Mononuclear cell (primary cell): ENCODE measurements at regions not wholly inside any gene's neighbourhood (a gene's known extent, or its start where the extent isn't known, plus 50 kb on each side); places are given as distances from the start of the nearest gene placed in this dataset.
"Not testable (repeated sequence)": the region's sequence is repeated elsewhere in the genome, so short reads cannot be mapped to it uniquely, and the experiment has no call there.

Source experiments
- H3K27me3 ChIP-seq: 2 replicates; pipeline ENCODE4 v1.6.0; 2011; ENCODE audit warnings: low read length, control low read depth; ENCODE audit not compliant: insufficient read depth
- H3K4me1 ChIP-seq: 2 replicates; pipeline ENCODE4 v1.5.1; 2011; ENCODE audit warnings: mild to moderate bottlenecking, low read length, control low read depth; ENCODE audit not compliant: insufficient read depth
- H3K4me3 ChIP-seq: 2 replicates; pipeline ENCODE4 v1.5.1; 2011; ENCODE audit warnings: mild to moderate bottlenecking, low read length, moderate library complexity
- H3K9me3 ChIP-seq: 2 replicates; pipeline ENCODE4 v1.5.1; 2011; ENCODE audit warnings: low read depth, mild to moderate bottlenecking, control low read depth, low read length

DNA sequence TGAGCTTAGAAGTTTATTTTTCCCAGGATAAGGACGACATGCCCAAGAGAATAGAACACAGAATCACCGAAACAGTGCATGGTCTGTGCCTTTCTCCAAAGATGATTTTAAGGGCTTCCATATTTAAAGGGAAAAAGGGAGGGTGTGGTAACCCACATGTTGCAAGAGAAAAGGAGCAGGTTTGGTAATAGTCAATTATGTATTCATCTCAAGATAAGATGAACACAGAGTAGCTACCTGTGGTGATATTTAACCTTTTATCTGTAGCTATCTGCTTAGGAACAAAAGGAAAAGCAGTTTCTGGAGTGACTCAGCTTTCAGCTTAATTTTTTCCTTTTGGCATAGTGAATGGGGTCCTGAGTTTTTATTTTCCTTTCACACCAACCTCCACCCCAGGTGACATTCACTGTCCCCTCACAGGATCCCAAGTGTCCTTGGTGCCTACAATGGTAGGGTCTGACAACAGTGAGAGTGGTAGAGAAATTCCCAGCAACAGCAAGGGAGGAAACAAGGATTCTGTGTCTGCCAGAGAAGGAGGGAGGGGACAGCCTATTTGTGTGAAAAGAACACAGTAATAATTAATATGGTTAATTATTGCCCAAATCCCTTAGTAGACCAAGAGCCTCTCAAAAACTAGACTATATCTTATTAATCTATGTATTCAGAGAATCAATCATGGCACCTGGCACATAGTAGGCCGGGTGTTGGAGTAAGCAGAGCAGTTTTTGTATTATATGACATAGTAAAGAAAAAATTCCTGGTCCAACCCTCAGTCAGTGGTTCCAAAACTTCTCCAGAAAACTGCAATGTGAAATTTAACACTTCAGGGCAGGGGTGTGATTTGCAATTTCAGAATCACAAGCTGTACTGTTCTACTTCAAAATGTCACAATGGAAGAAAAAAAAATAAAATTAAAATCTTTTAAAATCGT lies 154.5 kb downstream of the PHLDA1 start:
- Histone ChIP-seq H3K4me1 (no peaks in the 10 kb centered on the region), H3K4me3 (no peak overlapping the region), H3K27me3 (peaks cover 6% of the 10 kb centered on the region), H3K9me3 (no peaks in the 10 kb centered on the region)

DNA sequence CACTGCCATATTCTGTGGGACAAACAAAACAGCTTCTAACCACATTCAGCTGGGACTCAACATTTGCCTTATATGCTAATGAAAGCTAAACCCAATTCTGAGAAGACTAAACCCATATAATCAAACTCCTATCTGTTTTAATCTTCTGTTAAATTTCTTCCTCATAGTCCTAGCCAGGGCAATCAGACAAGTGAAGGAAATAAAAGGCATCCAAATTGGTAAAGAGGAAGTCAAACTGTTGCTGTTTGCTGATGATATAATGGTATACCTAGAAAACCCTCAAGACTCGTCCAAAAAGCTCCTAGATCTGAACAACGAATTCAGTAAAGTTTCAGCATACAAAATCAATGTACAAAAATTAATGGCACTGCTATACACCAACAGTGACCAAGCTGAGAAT lies 157.1 kb downstream of the PHLDA1 start:
- Histone ChIP-seq H3K27me3 (peaks cover 6% of the 10 kb centered on the region), H3K4me1 (no peaks in the 10 kb centered on the region), H3K4me3 (no peak overlapping the region)

DNA sequence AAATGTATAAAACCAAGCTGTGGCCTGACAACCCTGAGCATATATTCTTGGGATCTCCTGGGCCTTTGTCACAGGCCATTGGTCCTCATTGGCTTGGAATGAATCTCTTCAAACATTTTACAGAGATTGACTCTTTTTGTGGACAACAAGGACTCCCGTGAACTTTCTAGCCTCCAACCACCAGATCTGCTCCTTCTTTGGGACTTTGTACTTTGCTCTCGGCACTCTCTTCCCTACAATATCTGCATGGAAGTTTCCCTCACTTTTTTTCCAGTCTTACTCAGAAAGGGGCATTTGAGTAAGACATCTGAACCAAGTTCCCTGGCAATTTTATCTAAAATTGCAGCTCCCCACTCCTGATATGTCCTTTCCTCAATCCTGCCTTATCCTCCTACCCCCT lies 158.8 kb downstream of the PHLDA1 start:
- Histone ChIP-seq H3K9me3 (no peaks in the 10 kb centered on the region), H3K27me3 (peaks cover 6% of the 10 kb centered on the region), H3K4me3 (no peak overlapping the region), H3K4me1 (no peaks in the 10 kb centered on the region)

More for the DNA sequence above, 157.1 kb downstream of the PHLDA1 start:
- H3K9me3 ChIP-seq = no peaks in the 10 kb centered on the region

DNA sequence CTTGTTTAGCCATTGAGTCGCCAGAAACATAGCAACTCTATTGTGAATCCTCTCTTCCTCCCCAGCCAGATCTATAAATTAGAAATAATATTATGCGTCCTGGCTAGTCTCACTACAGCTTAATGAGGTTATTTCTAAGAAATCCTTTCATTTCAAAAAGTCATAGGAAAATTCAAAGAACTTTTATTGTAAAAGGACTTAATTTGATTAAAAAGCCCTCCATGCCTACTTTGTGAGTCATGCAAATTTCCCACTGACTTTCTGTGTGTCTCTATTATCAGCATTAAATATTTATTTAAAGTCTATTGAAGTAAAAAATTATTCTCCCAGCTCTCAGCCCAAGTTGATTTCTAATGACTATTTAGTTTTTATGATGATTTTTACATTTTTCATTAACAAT lies 160.7 kb downstream of the PHLDA1 start:
- H3K4me1 ChIP-seq = no peaks in the 10 kb centered on the region
- peaks cover 6% of the 10 kb centered on the region for H3K27me3 ChIP-seq
- no peaks in the 10 kb centered on the region for H3K9me3 ChIP-seq
- no peak overlapping the region for H3K4me3 ChIP-seq

DNA sequence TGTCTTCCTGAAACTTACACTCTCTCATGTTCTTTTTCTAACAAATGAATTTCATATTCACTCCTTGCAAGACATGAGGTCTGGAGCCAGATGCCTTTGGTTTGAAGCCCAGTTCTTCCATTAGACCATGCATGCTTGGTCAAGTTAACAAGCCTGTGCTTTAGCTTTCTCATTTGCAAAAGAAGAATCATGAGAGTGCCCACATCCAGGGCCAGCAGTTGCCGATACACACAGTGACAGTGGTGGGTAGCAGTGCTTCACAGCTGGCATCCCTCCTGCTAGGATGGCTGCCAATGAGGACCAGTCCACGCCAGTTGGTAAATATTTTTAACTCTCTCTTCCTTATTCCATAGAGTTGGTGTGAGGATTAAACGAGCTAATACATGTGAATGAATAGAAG lies 163.1 kb downstream of the PHLDA1 start:
- Histone ChIP-seq H3K4me3 (no peak overlapping the region), H3K9me3 (no peaks in the 10 kb centered on the region), H3K4me1 (no peaks in the 10 kb centered on the region), H3K27me3 (peaks cover 3% of the 10 kb centered on the region)

DNA sequence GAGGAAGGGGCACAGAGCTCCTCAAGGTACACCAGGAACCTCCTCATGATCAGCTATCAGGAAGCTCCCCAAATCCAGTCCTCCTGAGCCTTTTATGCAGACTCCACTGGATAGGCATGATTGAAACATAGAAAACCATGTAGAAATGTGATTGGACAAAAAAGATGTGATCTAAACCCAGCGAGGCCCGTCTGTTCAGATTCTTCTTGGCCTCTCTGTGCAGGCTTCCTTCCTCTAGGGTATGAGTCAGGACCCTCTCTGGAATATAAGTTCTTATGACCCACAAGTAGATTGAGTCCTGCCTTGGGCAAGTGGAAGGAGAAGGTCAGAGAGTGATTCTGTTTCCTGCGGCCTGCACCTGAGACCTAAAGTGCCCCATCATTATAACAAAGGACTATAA lies 166.3 kb downstream of the PHLDA1 start:
- Histone ChIP-seq H3K27me3 (no peaks in the 10 kb centered on the region), H3K4me3 (no peak overlapping the region), H3K4me1 (no peaks in the 10 kb centered on the region), H3K9me3 (no peaks in the 10 kb centered on the region)

DNA sequence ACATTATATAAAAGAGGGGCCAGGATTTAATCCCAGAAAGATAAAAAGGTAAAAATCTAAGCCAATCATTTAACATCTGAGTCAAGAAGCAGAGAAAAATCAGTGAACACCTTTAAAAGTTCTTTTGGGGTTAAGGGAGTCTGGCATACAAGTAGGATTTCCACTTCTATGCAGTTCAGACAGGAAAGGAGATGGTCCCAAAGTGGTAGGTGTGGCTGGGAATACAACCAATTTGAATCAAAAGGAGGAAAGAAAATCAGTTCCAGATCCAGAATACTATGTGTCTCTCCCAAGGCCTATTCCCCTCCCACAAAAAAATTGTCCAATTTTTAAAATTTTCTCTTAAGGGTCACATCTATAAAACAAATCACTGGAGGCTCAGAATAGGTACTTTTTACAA lies 167.4 kb downstream of the PHLDA1 start:
- Histone ChIP-seq H3K9me3 (no peaks in the 10 kb centered on the region), H3K4me1 (no peaks in the 10 kb centered on the region), H3K4me3 (no peak overlapping the region), H3K27me3 (no peaks in the 10 kb centered on the region)

DNA sequence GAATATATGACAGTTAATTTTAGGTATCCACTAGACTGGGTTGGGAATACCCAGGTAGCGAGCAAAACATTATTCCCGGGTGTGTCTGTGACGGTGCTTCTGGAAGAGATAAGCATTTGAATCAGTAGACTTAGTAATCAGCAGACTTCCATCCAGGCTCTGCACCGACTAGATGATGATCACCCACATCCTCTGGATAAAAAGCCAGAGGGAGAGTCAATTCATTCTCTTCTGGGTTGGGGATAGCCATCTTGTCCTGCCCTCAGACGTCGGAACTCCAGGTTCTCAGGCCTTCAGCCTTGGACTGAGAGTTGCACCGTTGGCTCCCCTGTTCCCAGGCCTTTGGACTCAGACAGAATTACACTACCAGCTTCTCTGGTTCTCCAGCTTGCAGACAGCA lies 168.0 kb downstream of the PHLDA1 start:
- H3K4me3 ChIP-seq = no peak overlapping the region
- H3K9me3 ChIP-seq = no peaks in the 10 kb centered on the region
- no peaks in the 10 kb centered on the region for H3K27me3 ChIP-seq
- H3K4me1 ChIP-seq = no peaks in the 10 kb centered on the region

DNA sequence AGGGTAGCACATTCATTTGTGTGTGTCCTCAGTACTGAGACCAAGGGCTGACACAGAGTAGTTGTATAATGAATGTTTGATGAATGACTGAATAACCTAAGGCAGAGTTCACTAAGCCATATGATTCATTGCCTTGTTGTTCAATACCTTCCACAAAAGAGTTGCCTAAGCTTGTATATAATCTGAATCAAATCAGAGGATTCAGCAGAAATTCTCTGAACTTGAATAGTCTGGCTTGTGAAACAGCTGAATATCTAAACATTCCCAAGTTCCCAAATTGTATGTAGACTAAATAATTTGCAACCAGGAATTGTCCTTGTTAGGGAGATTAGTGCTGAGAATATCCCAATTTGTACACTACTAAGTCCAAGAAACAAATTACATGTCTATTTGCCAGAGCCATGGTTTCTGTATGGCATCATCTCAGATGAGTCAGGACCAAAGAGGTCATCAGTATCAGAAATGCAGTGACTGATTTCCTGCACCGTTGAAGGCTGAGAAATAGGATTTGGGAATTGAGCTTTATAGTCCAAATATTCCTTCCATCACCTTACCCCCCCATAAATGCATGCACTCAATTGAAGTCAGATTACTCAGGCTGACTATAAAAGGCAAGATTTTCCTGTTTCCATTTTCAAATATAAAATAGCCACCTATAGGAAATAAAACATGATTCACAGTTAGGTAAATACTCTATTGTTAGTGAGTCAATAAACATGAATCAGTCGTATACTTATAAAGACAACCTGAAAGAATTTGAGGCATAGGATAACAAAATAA lies 168.7 kb downstream of the PHLDA1 start:
- no peak overlapping the region for H3K4me3 ChIP-seq
- H3K27me3 ChIP-seq = no peaks in the 10 kb centered on the region
- no peaks in the 10 kb centered on the region for H3K9me3 ChIP-seq
- H3K4me1 ChIP-seq = no peaks in the 10 kb centered on the region

DNA sequence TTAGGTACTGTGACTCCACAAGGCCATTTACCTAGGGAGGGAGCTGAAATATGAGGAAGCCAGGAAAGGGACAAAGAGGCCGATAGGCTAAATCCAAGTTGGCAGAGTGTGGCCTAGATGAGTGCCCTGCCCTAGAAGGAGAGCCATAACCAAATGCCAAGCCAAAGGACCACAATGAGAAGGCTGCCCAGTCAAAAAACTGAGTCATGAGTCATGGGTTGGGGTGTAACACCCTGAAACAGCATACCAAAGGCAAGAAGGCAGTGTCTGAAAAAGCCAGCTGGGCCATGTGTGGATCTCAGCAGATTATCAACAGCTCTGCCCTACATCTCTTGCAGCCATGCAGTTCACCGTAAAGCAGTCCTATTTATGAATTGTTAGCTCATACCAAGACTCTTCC lies 171.7 kb downstream of the PHLDA1 start:
- Histone ChIP-seq H3K9me3 (no peaks in the 10 kb centered on the region), H3K27me3 (no peaks in the 10 kb centered on the region), H3K4me3 (no peak overlapping the region), H3K4me1 (no peaks in the 10 kb centered on the region)

DNA sequence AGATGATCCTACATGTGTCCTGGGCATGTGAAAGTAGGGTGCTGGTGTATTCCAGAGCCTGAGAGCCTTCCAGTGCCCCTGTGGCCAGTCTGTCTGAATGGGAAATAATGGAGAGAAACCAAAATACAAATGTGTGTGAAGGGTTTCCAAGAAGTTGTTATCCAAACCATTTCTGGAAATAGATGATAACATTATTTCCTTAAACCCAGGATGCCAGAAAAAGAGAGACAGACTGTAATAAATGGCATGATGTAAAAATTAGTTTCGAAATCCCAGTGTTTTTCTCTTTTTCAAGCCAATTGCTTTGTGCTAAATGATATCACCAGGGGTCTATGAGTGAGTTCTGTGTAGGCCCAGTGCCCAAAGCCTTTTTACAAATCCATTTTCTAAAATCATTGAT lies 175.3 kb downstream of the PHLDA1 start:
- Histone ChIP-seq H3K9me3 (no peaks in the 10 kb centered on the region), H3K4me3 (no peak overlapping the region), H3K27me3 (no peaks in the 10 kb centered on the region), H3K4me1 (no peaks in the 10 kb centered on the region)

DNA sequence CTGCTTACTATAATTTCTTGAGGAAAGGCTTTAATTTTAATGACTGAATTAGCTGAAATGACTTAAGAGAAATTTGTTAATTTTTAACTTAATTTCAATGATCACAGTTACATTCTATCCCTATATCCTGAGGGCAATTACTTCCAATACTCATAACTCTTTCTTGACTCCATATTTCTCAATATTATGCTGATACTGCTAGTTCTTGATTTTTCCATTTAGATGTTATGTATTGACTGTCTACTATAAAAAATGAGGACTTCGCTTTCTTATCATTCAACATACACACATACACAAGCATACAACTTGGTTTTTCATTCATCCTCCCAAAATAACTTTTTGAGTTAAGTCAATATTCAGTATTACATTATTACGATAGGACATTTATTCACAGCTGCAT lies 176.2 kb downstream of the PHLDA1 start:
- no peaks in the 10 kb centered on the region for H3K9me3 ChIP-seq
- no peaks in the 10 kb centered on the region for H3K27me3 ChIP-seq
- no peak overlapping the region for H3K4me3 ChIP-seq
- no peaks in the 10 kb centered on the region for H3K4me1 ChIP-seq

DNA sequence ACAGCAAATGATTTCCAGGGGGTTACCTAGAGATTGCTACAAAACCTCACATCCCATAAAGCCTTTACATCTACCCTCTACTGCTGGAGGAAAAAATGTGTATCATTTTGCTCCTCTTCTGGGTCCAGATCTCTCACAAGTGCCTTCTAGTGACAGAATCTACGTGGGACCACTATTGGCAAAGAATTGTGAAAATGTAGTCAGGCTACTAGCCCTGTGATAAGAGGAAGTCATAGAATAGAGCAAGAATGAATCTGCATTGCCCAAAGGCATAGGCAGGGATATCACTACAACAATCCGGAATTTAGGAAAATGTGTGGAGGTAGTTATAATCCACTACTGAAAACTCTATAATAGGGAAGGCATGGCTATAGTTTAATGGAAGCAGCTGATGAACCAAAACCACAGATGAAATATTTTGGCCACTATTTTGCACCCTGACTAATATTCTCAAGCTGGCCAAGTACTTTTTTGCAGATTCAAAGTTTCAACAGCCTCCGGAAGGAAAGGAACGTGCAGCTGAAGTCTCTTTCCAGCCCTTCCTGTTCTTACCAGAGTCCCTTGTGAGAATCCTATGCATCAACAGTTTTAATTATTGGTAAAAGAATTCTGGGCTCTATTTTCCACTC lies 176.8 kb downstream of the PHLDA1 start:
- H3K9me3 ChIP-seq = no peaks in the 10 kb centered on the region
- no peaks in the 10 kb centered on the region for H3K27me3 ChIP-seq
- H3K4me1 ChIP-seq = no peaks in the 10 kb centered on the region
- no peak overlapping the region for H3K4me3 ChIP-seq

DNA sequence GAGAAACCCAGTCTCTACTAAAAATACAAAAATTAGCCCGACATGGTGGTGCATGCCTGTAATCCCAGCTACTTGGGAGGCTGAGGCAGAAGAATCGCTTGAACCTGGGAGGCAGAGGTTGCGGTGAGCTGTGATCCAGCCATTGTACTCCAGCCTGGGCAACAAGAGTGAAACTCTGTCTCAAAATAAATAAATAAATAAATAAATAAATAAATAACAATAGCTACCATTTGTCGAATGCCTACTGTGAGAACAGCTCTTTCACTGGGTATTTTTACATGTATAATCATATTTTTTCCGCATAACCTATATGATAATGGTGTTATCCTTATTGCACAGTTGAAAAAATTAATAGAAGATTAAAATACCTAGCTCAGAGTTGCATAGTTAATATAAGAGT lies 177.4 kb downstream of the PHLDA1 start:
- H3K4me1 ChIP-seq, H3K4me3 ChIP-seq, H3K9me3 ChIP-seq, H3K27me3 ChIP-seq: not testable (repeated sequence)

DNA sequence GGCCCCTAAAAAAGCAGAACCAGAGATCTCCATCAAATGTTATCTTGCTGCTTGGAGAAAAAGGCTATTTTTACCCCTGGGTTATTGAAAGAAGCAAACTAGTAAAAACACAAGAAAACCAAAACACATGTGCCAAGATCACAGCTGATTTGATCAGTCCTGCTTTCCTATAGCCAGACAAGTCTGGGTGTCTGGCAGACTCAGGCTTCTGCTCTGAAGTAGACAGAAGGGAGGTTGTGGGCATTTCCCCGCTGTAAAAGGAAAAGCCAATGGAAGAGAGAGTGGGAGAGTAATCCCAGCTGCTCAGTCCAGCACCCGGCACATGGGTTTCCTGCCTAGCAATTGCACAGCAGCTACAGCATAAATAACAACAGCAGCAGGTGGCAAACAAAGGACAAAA lies 177.9 kb downstream of the PHLDA1 start:
- Histone ChIP-seq H3K27me3 (no peaks in the 10 kb centered on the region), H3K4me3 (no peak overlapping the region), H3K9me3 (no peaks in the 10 kb centered on the region), H3K4me1 (no peaks in the 10 kb centered on the region)
